Erythroblast (primary cell): ENCODE measurements at regions not wholly inside any gene's neighbourhood (a gene's known extent, or its start where the extent isn't known, plus 50 kb on each side); places are given as distances from the start of the nearest gene placed in this dataset.
"Not testable (repeated sequence)": the region's sequence is repeated elsewhere in the genome, so short reads cannot be mapped to it uniquely, and the experiment has no call there.

Source experiments
- DNase-seq, 2 experiments: peaks; one replicate each; lab custom pipeline; 2025; lab: John Stamatoyannopoulos, UW
- GATA1 ChIP-seq: IDR thresholded peaks from 2 replicates; pipeline ENCODE4 v1.6.1; 2011; ENCODE audit warnings: low read depth, mild to moderate bottlenecking, control low read depth, low read length, moderate library complexity
- POLR2A ChIP-seq: IDR thresholded peaks from 2 replicates; pipeline ENCODE4 v1.6.1; 2011; ENCODE audit warnings: mild to moderate bottlenecking, low read length

- no peak for TF ChIP-seq POLR2A
- TF ChIP-seq GATA1: no peak
- no peak for DNase-seq
These were observed 721.2 kb upstream of the SEMA3D start for GRCh38 chr7:85908051-85908450.

DNA sequence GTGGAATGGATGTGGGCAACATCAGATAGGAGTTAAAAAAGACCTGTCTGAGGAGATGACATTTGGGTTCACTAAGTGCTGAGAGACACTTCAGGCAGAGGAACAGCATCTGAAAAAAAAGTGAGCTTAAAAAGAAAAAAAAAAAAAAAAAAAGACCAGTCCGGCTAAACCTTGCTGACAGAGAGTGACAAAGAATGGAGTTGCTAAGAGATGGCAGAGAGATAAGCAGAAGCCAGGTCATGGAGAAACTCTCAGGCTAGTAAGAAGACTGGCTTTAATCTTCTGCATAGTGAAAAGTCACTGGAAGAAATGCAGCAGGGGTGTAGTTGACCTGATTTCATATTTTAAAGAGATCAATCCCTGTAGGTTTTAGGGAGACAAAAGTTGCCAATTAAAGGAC, 711.1 kb upstream of the SEMA3D start:
- no peak for DNase-seq
- TF ChIP-seq POLR2A (no peak), GATA1 (no peak)

GRCh38 chr7:85896531-85896930, 709.7 kb upstream of the SEMA3D start:
- no peak for TF ChIP-seq POLR2A
- no peak for TF ChIP-seq GATA1
- DNase-seq: no peak

DNA sequence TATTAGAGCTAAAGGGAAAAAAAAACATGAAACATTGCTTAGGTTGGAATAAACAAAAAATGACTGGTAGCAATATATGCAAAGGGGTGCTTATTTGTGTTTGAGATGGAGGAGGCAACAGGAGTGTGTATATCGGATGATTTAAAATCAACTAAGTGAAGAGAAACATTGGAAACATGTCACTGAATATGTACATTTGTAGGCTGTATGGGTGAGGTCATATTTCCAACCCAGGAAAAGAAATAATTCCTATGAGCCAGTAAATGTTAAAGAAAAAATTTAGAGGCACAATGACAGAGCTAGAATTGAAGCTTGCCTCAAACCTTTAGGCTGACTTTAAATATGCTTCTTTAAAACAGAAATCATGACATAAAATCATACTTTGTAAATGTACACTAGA, 709.0 kb upstream of the SEMA3D start:
- TF ChIP-seq GATA1 (no peak), POLR2A (no peak)
- no peak for DNase-seq

DNA sequence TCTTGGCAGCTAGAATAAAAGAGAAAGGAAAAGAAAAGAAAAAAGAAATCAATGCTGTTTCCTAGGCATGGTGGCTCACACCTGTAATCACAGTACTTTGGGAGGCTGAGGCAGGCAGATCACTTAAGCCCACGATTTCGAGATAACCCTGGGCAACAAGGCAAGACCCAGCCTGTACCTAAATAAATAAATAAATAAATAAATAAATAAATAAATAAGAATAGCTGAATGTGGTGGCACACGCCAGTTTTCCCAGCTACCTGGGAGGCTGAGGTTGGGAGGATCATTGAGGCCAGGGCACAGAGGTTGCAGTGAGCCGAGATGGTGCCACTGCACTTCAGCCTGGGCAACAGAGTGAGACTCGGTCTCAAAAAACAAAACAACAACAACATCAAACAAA, 705.0 kb upstream of the SEMA3D start:
- not testable (repeated sequence) for DNase-seq

DNA sequence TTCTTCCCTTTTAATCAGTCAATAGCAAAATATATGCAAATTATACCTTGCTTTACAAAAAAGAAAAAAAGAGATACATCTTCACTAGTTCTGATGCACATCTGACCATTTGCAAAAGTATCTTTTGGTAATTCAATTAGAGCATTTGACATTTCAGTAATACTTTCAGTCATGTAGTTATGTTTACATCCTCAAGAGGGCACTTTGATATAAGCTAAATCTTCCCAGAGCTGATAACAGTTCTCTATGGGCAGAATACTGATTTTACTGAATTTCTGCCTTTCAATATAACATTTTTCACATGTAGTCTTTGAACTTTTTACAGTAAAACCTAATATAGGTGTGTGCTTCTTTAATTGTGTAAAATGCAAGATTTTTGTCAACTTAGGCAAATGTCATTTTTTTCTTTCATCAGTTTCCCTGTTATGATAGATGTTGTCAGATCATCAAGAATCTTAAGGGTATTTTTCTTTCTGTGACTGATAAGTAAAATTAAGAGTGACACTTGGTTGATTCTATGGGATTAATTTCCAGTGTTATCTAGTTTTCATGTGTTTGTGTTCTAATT, 703.5 kb upstream of the SEMA3D start:
- no peak for TF ChIP-seq POLR2A
- TF ChIP-seq GATA1: no peak
- peak; percentile 4 to 24 for DNase-seq

GRCh38 chr7:85887133-85887532, 700.3 kb upstream of the SEMA3D start:
- TF ChIP-seq POLR2A (no peak), GATA1 (no peak)
- no peak for DNase-seq

GRCh38 chr7:85882335-85882734, 695.5 kb upstream of the SEMA3D start:
- no peak for DNase-seq
- TF ChIP-seq POLR2A (no peak), GATA1 (no peak)

DNA sequence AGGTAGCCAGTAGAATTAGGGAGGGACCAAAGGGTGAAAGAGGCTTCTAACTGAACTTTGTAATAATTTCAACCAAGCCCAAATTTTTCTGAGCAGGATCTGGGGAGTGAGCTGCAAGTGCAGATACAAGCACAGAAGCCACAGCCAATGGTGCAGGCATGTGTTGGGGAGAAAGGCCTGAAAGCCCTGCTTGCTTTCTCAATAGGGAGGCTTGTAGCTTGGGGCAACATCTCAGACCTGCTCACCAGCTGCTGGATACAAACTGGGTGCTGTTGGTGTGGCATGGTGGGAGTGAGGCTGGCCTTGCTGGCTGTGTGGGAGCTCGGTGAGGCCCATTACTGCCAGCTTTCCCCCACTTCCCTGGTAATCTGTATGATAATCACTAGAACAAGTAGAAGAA, 688.5 kb upstream of the SEMA3D start:
- no peak for DNase-seq
- no peak for TF ChIP-seq POLR2A
- no peak for TF ChIP-seq GATA1

DNA sequence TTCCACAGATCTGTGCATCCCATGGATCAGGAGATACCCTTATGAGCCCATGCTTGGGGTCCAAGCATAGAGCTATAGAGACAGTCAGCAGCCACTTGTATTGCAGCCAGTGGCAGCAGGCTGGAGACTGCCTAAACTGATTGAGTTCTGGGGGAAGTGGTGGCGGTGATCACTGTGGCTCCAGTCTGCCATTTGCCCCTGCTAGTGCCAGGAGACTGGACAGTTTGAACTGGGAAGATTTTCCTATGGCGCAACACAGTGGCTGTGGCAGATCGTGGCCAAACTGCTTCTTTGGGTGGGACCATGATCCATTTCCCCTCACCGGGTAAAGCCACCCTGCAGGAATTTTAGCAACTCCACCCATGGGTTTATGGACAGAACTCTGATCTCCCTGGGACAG, 679.7 kb upstream of the SEMA3D start:
- DNase-seq: no peak
- no peak for TF ChIP-seq GATA1
- TF ChIP-seq POLR2A: no peak

DNA sequence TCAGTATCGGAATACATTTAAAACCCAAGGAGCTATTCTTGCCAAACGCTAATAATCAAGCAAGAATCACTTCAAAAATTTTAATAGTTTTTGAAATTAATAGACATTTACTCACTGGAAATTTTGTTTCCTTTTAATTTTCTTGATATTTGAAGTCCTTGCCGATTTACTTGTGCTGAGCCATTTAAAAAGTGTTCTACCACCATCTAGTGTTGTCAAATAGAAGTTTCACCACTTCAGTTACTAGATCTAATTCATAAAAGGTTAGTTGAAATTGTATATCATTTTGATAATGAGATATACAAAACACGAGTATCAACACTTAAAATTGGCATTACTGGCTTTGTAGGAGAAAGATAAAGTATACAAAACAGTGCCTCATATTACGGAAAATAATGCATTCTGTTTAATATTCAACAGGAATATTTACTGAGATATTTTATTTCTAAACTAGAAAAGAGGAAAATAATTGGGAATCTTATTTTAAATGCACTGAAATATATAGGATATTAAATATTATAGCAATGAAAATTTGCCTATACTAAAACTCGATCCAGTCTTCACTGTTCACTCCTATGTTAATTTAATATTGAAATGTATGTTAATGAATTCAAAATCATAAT, 664.8 kb upstream of the SEMA3D start:
- TF ChIP-seq GATA1 (no peak), POLR2A (no peak)
- peak; percentile 10 to 13 for DNase-seq

- DNase-seq: no peak
These were observed 663.5 kb upstream of the SEMA3D start for GRCh38 chr7:85850381-85850780.

GRCh38 chr7:85840554-85840953, 653.7 kb upstream of the SEMA3D start:
- TF ChIP-seq POLR2A: no peak
- no peak for TF ChIP-seq GATA1
- DNase-seq: no peak

More at GRCh38 chr7:85850381-85850780, 663.5 kb upstream of the SEMA3D start:
- TF ChIP-seq GATA1 (no peak), POLR2A (no peak)

GRCh38 chr7:85833066-85833465, 646.2 kb upstream of the SEMA3D start:
- TF ChIP-seq GATA1 (no peak), POLR2A (no peak)
- no peak for DNase-seq

- TF ChIP-seq GATA1 (no peak), POLR2A (no peak)
- DNase-seq: no peak
These were observed 644.1 kb upstream of the SEMA3D start for GRCh38 chr7:85830982-85831381.
